RWPE2 (cell line): ENCODE measurements at regions not wholly inside any gene's neighbourhood (a gene's known extent, or its start where the extent isn't known, plus 50 kb on each side); places are given as distances from the start of the nearest gene placed in this dataset.

Experiments
- ATAC-seq: fragments of 200-7000 bp; cut with Tn5 transposase; 3 replicates; pipeline ENCODE4 v1.9.1; 2021; ENCODE audit warnings: low read depth
- DNase-seq: peaks from one replicate; pipeline ENCODE4 v3.0.0-alpha.2; 2020; ENCODE audit warnings: low spot score
- H3K27ac ChIP-seq: fragments of 450-650 bp; 2 replicates; pipeline ENCODE4 v1.5.1; 2017; ENCODE audit warnings: mild to moderate bottlenecking; ENCODE audit not compliant: poor library complexity, severe bottlenecking
- H3K27me3 ChIP-seq: fragments of 250-450 bp; sonication (Bioruptor Pico); 2 replicates; pipeline ENCODE4 v1.5.1; 2021; ENCODE audit warnings: mild to moderate bottlenecking, moderate library complexity; ENCODE audit not compliant: insufficient read depth, poor library complexity, severe bottlenecking
- H3K36me3 ChIP-seq: fragments of 250-450 bp; sonication (Bioruptor Pico); 2 replicates; pipeline ENCODE4 v1.5.1; 2020; ENCODE audit warnings: low read depth, mild to moderate bottlenecking, moderate library complexity
- H3K4me1 ChIP-seq: fragments of 250-450 bp; sonication (Bioruptor Pico); 2 replicates; pipeline ENCODE4 v1.5.1; 2021; ENCODE audit warnings: mild to moderate bottlenecking, moderate library complexity; ENCODE audit not compliant: insufficient read depth, poor library complexity, severe bottlenecking
- H3K4me3 ChIP-seq: fragments of 250-450 bp; sonication (Bioruptor Pico); 2 replicates; pipeline ENCODE4 v1.5.1; 2021; ENCODE audit warnings: mild to moderate bottlenecking, moderate library complexity; ENCODE audit not compliant: severe bottlenecking
- H3K9me3 ChIP-seq: fragments of 250-450 bp; sonication (Bioruptor Pico); 2 replicates; pipeline ENCODE4 v1.5.1; 2021; ENCODE audit warnings: mild to moderate bottlenecking, moderate library complexity; ENCODE audit not compliant: severe bottlenecking
- CTCF ChIP-seq: fragments of 450-650 bp; IDR thresholded peaks from one replicate; pipeline ENCODE4 v1.5.1; 2017; ENCODE audit warnings: mild to moderate bottlenecking, moderate library complexity; ENCODE audit not compliant: poor library complexity, severe bottlenecking

- TF ChIP-seq CTCF: no peak
- Histone ChIP-seq H3K36me3 (no peaks in the 10 kb centered on the region), H3K4me1 (no peaks in the 10 kb centered on the region), H3K4me3 (no peak overlapping the region), H3K27ac (no peak overlapping the region), H3K9me3 (no peaks in the 10 kb centered on the region), H3K27me3 (no peaks in the 10 kb centered on the region)
- DNase-seq: no peak
- ATAC-seq: no peak
Measured at GRCh38 chr2:226040344-226040900, 640.9 kb downstream of the NYAP2 start.

DNA sequence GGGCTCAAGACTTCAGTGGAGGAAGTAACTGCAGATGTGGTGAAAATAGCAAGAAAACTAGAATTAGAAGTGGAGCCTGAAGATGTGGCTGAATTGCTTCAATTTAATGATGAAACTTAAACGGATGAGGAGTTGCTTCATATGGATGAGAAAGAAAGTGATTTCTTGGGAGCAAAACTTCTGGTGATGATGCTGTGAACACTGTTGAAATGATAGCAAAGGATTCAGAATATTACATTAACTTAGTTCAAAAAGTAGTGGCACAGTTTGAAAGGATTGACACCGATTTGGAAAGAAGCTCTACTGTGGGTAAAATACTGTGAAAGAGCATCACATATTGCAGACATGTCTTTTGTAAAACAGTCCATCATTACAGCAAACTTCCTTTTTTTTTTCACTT lies 638.0 kb downstream of the NYAP2 start:
- H3K36me3 ChIP-seq: no peaks in the 10 kb centered on the region
- TF ChIP-seq CTCF: no peak
- H3K4me1 ChIP-seq: no peaks in the 10 kb centered on the region
- DNase-seq (no peak), ATAC-seq (no peak)
- no peak overlapping the region for H3K27ac ChIP-seq
- no peaks in the 10 kb centered on the region for H3K27me3 ChIP-seq
- H3K4me3 ChIP-seq: no peak overlapping the region
- no peaks in the 10 kb centered on the region for H3K9me3 ChIP-seq

- TF ChIP-seq CTCF: no peak
- Histone ChIP-seq H3K9me3 (no peaks in the 10 kb centered on the region), H3K4me3 (peak overlapping the region; percentile 29), H3K27me3 (no peaks in the 10 kb centered on the region), H3K4me1 (peaks cover 12% of the 10 kb centered on the region), H3K27ac (peak overlapping the region; percentile 55), H3K36me3 (no peaks in the 10 kb centered on the region)
- DNase-seq: no peak
- peak; percentile 32; the same call in 2 of the 3 replicates for ATAC-seq
Measured at GRCh38 chr2:226031647-226032501, 632.4 kb downstream of the NYAP2 start.

GRCh38 chr2:226030788-226031646 lies 631.5 kb downstream of the NYAP2 start:
- peak; percentile 64 for DNase-seq

More at GRCh38 chr2:226030788-226031646, 631.5 kb downstream of the NYAP2 start:
- ATAC-seq: peak; percentile 93
- Histone ChIP-seq H3K4me3 (peak overlapping the region; percentile 29), H3K36me3 (no peaks in the 10 kb centered on the region), H3K4me1 (peaks cover 12% of the 10 kb centered on the region), H3K9me3 (no peaks in the 10 kb centered on the region), H3K27ac (peak overlapping the region; percentile 55), H3K27me3 (no peaks in the 10 kb centered on the region)
- no peak for TF ChIP-seq CTCF
